SK-N-MC (cell line): ENCODE measurements at regions not wholly inside any gene's neighbourhood (a gene's known extent, or its start where the extent isn't known, plus 50 kb on each side); places are given as distances from the start of the nearest gene placed in this dataset.
A peak's percentile ranks its signal among the peaks of the same experiment; 100 is the strongest.
"Not testable (repeated sequence)": the region's sequence is repeated elsewhere in the genome, so short reads cannot be mapped to it uniquely, and the experiment has no call there.

Experiments
- DNase-seq: peaks from one replicate; pipeline ENCODE4 v3.0.0-alpha.2; 2011; ENCODE audit warnings: low read depth, low spot score
- H3K27ac ChIP-seq: fragments of 200-600 bp; sonication (generic); 2 replicates; pipeline ENCODE4 v1.5.1; 2016; ENCODE audit warnings: mixed run types
- H3K36me3 ChIP-seq: fragments of 200-600 bp; sonication (generic); 2 replicates; pipeline ENCODE4 v1.6.1; 2017; ENCODE audit warnings: antibody characterized with exemption, low read length, mixed read lengths; ENCODE audit not compliant: insufficient read depth
- H3K4me3 ChIP-seq: fragments of 200-600 bp; sonication (generic); 2 replicates; pipeline ENCODE4 v1.5.1; 2016
- H3K9ac ChIP-seq: fragments of 200-600 bp; sonication (generic); 2 replicates; pipeline ENCODE4 v1.8.0; 2017; ENCODE audit warnings: mixed run types, mixed read lengths; ENCODE audit not compliant: insufficient read length
- H3K9me3 ChIP-seq: fragments of 200-600 bp; sonication (generic); 2 replicates; pipeline ENCODE4 v1.6.1; 2017; ENCODE audit warnings: low read depth, mild to moderate bottlenecking, antibody characterized with exemption, low read length, moderate library complexity, mixed read lengths

- H3K36me3 ChIP-seq, H3K9me3 ChIP-seq, DNase-seq, H3K27ac ChIP-seq, H3K9ac ChIP-seq, H3K4me3 ChIP-seq: not testable (repeated sequence)
These were observed 108.2 kb downstream of the SPATA31A1 start for GRCh38 chr9:39463696-39464095.

GRCh38 chr9:39464122-39464777 is 108.8 kb downstream of the SPATA31A1 start:
- not testable (repeated sequence) for H3K36me3 ChIP-seq, H3K9ac ChIP-seq, H3K27ac ChIP-seq, DNase-seq, H3K9me3 ChIP-seq
- peak overlapping the region; percentile 56 for H3K4me3 ChIP-seq

GRCh38 chr9:39474499-39474898 is 119.0 kb downstream of the SPATA31A1 start:
- H3K36me3 ChIP-seq, H3K27ac ChIP-seq, H3K4me3 ChIP-seq, H3K9me3 ChIP-seq, H3K9ac ChIP-seq, DNase-seq: not testable (repeated sequence)

GRCh38 chr9:39483073-39483472 is 127.6 kb downstream of the SPATA31A1 start:
- H3K9me3 ChIP-seq, H3K9ac ChIP-seq, DNase-seq, H3K36me3 ChIP-seq, H3K27ac ChIP-seq, H3K4me3 ChIP-seq: not testable (repeated sequence)

- not testable (repeated sequence) for H3K36me3 ChIP-seq, H3K27ac ChIP-seq, H3K4me3 ChIP-seq, DNase-seq, H3K9me3 ChIP-seq, H3K9ac ChIP-seq
These were observed 128.4 kb downstream of the SPATA31A1 start for GRCh38 chr9:39483880-39484279.

- not testable (repeated sequence) for H3K9ac ChIP-seq, DNase-seq, H3K27ac ChIP-seq, H3K9me3 ChIP-seq, H3K36me3 ChIP-seq, H3K4me3 ChIP-seq
These were observed 128.8 kb downstream of the SPATA31A1 start for GRCh38 chr9:39484292-39484691.

GRCh38 chr9:39487477-39487876 is 132.0 kb downstream of the SPATA31A1 start:
- H3K9ac ChIP-seq, DNase-seq, H3K9me3 ChIP-seq, H3K27ac ChIP-seq, H3K36me3 ChIP-seq, H3K4me3 ChIP-seq: not testable (repeated sequence)

GRCh38 chr9:39496248-39496647 is 140.8 kb downstream of the SPATA31A1 start:
- not testable (repeated sequence) for H3K27ac ChIP-seq, DNase-seq, H3K9ac ChIP-seq

GRCh38 chr9:39503178-39503577 is 147.7 kb downstream of the SPATA31A1 start:
- H3K9me3 ChIP-seq, H3K27ac ChIP-seq, H3K36me3 ChIP-seq, DNase-seq, H3K4me3 ChIP-seq, H3K9ac ChIP-seq: not testable (repeated sequence)

More at GRCh38 chr9:39496248-39496647, 140.8 kb downstream of the SPATA31A1 start:
- not testable (repeated sequence) for H3K36me3 ChIP-seq, H3K4me3 ChIP-seq, H3K9me3 ChIP-seq

- not testable (repeated sequence) for H3K4me3 ChIP-seq, H3K9ac ChIP-seq, DNase-seq
These were observed 172.0 kb downstream of the SPATA31A1 start for GRCh38 chr9:39527387-39528029.

GRCh38 chr9:39532597-39532996 is 177.1 kb downstream of the SPATA31A1 start:
- H3K9ac ChIP-seq, H3K36me3 ChIP-seq, H3K4me3 ChIP-seq, DNase-seq, H3K9me3 ChIP-seq, H3K27ac ChIP-seq: not testable (repeated sequence)

More at GRCh38 chr9:39527387-39528029, 172.0 kb downstream of the SPATA31A1 start:
- H3K27ac ChIP-seq, H3K36me3 ChIP-seq, H3K9me3 ChIP-seq: not testable (repeated sequence)

GRCh38 chr9:39533001-39533762 is 177.7 kb downstream of the SPATA31A1 start:
- H3K9me3 ChIP-seq, DNase-seq, H3K9ac ChIP-seq, H3K4me3 ChIP-seq, H3K36me3 ChIP-seq, H3K27ac ChIP-seq: not testable (repeated sequence)

- H3K27ac ChIP-seq, DNase-seq, H3K36me3 ChIP-seq, H3K4me3 ChIP-seq, H3K9ac ChIP-seq, H3K9me3 ChIP-seq: not testable (repeated sequence)
These were observed 178.5 kb downstream of the SPATA31A1 start for GRCh38 chr9:39533763-39534548.

- not testable (repeated sequence) for DNase-seq
These were observed 179.4 kb downstream of the SPATA31A1 start for GRCh38 chr9:39534897-39535296.

More at GRCh38 chr9:39534897-39535296, 179.4 kb downstream of the SPATA31A1 start:
- H3K36me3 ChIP-seq, H3K27ac ChIP-seq, H3K4me3 ChIP-seq, H3K9ac ChIP-seq, H3K9me3 ChIP-seq: not testable (repeated sequence)
